HEK293 (cell line): ENCODE measurements at regions not wholly inside any gene's neighbourhood (a gene's known extent, or its start where the extent isn't known, plus 50 kb on each side); places are given as distances from the start of the nearest gene placed in this dataset.

Source experiments
- CTCF ChIA-PET: fragments of 350-600 bp; formaldehyde crosslinking; extraction: SDS; loops from one replicate; lab custom pipeline; 2021; ENCODE audit warnings: antibody characterized with exemption; lab: Yijun Ruan, JAX
- POLR2A ChIA-PET: fragments of 300-600 bp; formaldehyde crosslinking; extraction: SDS; loops from one replicate; lab custom pipeline; 2020; ENCODE audit warnings: antibody characterized with exemption, inconsistent platforms; lab: Yijun Ruan, JAX
- H3K27ac ChIP-seq: fragments of 200-500 bp; sonication (Bioruptor generic); 2 replicates; pipeline ENCODE4 v1.5.1; 2014; ENCODE audit warnings: low read depth, low read length, control low read depth, inconsistent platforms; ENCODE audit errors: extremely low read depth
- H3K36me3 ChIP-seq, 2 experiments: fragments of 200-500 bp in 1 of 2; sonication (Bioruptor generic) in 1 of 2; 1 replicate in 1 of 2; 2 replicates in 1 of 2; pipeline ENCODE4 v1.5.1; 2014 to 2017; ENCODE audit warnings: inconsistent platforms in 2 of 2, low read length in 2 of 2; ENCODE audit not compliant: control insufficient read depth in 2 of 2, insufficient read depth in 1 of 2
- H3K4me1 ChIP-seq: fragments of 200-500 bp; sonication (Bioruptor generic); 2 replicates; pipeline ENCODE4 v1.5.1; 2014; ENCODE audit warnings: mild to moderate bottlenecking, low read length, inconsistent platforms; ENCODE audit not compliant: control insufficient read depth, insufficient read depth
- H3K4me3 ChIP-seq: 2 replicates; pipeline ENCODE4 v1.5.1; 2011; ENCODE audit warnings: low read depth, mild to moderate bottlenecking, control low read depth, low read length, moderate library complexity
- H3K9me3 ChIP-seq: fragments of 200-500 bp; sonication (Bioruptor generic); 2 replicates; pipeline ENCODE4 v1.5.1; 2014; ENCODE audit warnings: low read depth, low read length, inconsistent platforms; ENCODE audit not compliant: control insufficient read depth, insufficient read depth
- PRDM1 ChIP-seq: fragments of 450-650 bp; formaldehyde crosslinking; IDR thresholded peaks from 2 replicates; pipeline ENCODE4; 2016; ENCODE audit warnings: missing biosample characterization, missing genetic modification characterization
- SALL2 ChIP-seq: fragments of 450-650 bp; formaldehyde crosslinking; IDR thresholded peaks from 2 replicates; pipeline ENCODE4 v1.5.0; 2017; ENCODE audit warnings: missing biosample characterization, mild to moderate bottlenecking, missing genetic modification characterization, borderline replicate concordance
- ZEB2 ChIP-seq: fragments of 450-650 bp; formaldehyde crosslinking; IDR thresholded peaks from 2 replicates; pipeline ENCODE4 v1.5.1; 2016; ENCODE audit warnings: missing biosample characterization, missing genetic modification characterization
- ZFP3 ChIP-seq: fragments of 450-650 bp; formaldehyde crosslinking; IDR thresholded peaks from 2 replicates; pipeline ENCODE4 v1.5.1; 2016; ENCODE audit warnings: low read depth, missing biosample characterization, missing genetic modification characterization
- ZFP69B ChIP-seq: fragments of 450-650 bp; formaldehyde crosslinking; IDR thresholded peaks from 2 replicates; pipeline ENCODE4 v1.5.1; 2016; ENCODE audit warnings: missing biosample characterization, missing genetic modification characterization
- ZNF133 ChIP-seq: fragments of 450-650 bp; formaldehyde crosslinking; IDR thresholded peaks from 2 replicates; pipeline ENCODE4 v1.5.1; 2016; ENCODE audit warnings: missing biosample characterization, missing genetic modification characterization
- ZNF155 ChIP-seq: fragments of 450-650 bp; formaldehyde crosslinking; IDR thresholded peaks from 2 replicates; pipeline ENCODE4 v1.5.1; 2016; ENCODE audit warnings: missing biosample characterization, missing genetic modification characterization
- ZNF202 ChIP-seq: fragments of 450-650 bp; formaldehyde crosslinking; IDR thresholded peaks from 2 replicates; pipeline ENCODE4 v1.5.1; 2016; ENCODE audit warnings: missing biosample characterization, missing genetic modification characterization, borderline replicate concordance
- ZNF239 ChIP-seq: fragments of 450-650 bp; formaldehyde crosslinking; IDR thresholded peaks from 2 replicates; pipeline ENCODE4 v1.5.1; 2016; ENCODE audit warnings: missing biosample characterization, missing genetic modification characterization
- ZNF24 ChIP-seq: fragments of 450-650 bp; formaldehyde crosslinking; IDR thresholded peaks from 2 replicates; pipeline ENCODE4 v1.5.1; 2016; ENCODE audit warnings: missing biosample characterization, missing genetic modification characterization
- ZNF324 ChIP-seq: fragments of 450-650 bp; formaldehyde crosslinking; IDR thresholded peaks from 2 replicates; pipeline ENCODE4 v1.5.1; 2016; ENCODE audit warnings: missing biosample characterization, missing genetic modification characterization
- ZNF335 ChIP-seq: fragments of 450-650 bp; formaldehyde crosslinking; conservative IDR thresholded peaks from 2 replicates; pipeline ENCODE4 v1.5.1; 2016; ENCODE audit warnings: missing biosample characterization, missing genetic modification characterization
- ZNF366 ChIP-seq: fragments of 450-650 bp; formaldehyde crosslinking; conservative IDR thresholded peaks from 2 replicates; pipeline ENCODE4 v1.5.1; 2016; ENCODE audit warnings: missing biosample characterization, missing genetic modification characterization
- ZNF473 ChIP-seq: fragments of 450-650 bp; formaldehyde crosslinking; IDR thresholded peaks from 2 replicates; pipeline ENCODE4 v1.5.1; 2017; ENCODE audit warnings: missing biosample characterization, missing genetic modification characterization
- ZNF560 ChIP-seq: fragments of 450-650 bp; formaldehyde crosslinking; IDR thresholded peaks from 2 replicates; pipeline ENCODE4 v1.5.1; 2017; ENCODE audit warnings: missing biosample characterization, missing genetic modification characterization, borderline replicate concordance
- ZNF621 ChIP-seq: fragments of 450-650 bp; formaldehyde crosslinking; IDR thresholded peaks from 2 replicates; pipeline ENCODE4 v1.5.1; 2017; ENCODE audit warnings: missing biosample characterization, missing genetic modification characterization
- ZNF626 ChIP-seq: fragments of 450-650 bp; sonication (Bioruptor Pico); formaldehyde crosslinking; IDR thresholded peaks from 2 replicates; pipeline ENCODE4 v1.5.1; 2018; ENCODE audit warnings: missing biosample characterization, missing genetic modification characterization, inconsistent platforms
- TF ChIP-seq, protein P1 (sequence below): fragments of 450-650 bp; formaldehyde crosslinking; IDR thresholded peaks from 2 replicates; pipeline ENCODE4 v1.5.1; 2016; ENCODE audit warnings: missing biosample characterization, missing genetic modification characterization
- TF ChIP-seq, protein P2 (sequence below): fragments of 450-650 bp; formaldehyde crosslinking; IDR thresholded peaks from 2 replicates; pipeline ENCODE4 v1.5.1; 2016; ENCODE audit warnings: missing biosample characterization, missing genetic modification characterization
- TF ChIP-seq, protein P3 (sequence below): fragments of 450-650 bp; formaldehyde crosslinking; IDR thresholded peaks from 2 replicates; pipeline ENCODE4 v1.5.1; 2017; ENCODE audit warnings: missing biosample characterization, missing genetic modification characterization
- TF ChIP-seq, protein P4 (sequence below): fragments of 450-650 bp; formaldehyde crosslinking; IDR thresholded peaks from 2 replicates; pipeline ENCODE4 v1.5.1; 2016; ENCODE audit warnings: missing biosample characterization, missing genetic modification characterization

DNA sequence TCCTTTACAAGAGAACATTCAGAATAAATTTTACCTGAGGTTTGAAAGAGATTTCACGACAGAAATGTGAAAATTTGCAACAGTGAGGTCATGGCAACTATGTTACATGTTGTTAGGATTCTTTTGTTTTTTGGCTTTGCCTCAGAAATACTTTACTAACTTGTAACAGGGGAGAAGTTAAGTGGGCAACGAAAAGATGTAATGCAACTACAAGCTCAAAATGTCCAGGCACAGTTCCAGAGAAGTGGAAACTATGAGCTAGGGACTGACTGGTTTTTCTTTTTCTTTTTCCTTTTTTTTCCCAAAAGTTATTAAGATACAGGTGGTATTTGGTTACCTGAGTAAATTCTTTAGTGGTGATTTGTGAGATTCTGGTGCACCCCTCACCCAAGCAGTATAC lies 111.5 kb upstream of the PPP2R3A start (continued):
- TF ChIP-seq ZNF133 (tag by site-specific recombination): no peak

DNA sequence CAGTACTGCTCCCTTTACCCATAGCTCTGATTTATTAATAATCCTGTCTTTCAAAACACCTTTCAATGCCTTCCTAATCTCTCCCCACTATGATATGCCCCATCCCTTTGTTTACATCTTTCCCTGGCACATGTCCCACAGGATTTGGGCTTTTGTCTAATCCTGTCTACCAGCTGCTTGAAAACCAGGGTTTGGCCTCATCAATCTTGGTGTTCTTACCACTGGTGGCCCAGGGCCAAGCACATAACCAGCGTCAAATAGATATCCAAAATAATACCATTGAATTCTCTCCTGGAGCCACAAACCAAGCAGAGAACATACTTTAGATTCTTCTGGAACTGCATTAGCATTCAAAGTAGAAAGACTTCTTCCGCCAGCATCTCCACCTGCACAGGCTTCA lies 104.8 kb upstream of the PPP2R3A start:
- Histone ChIP-seq H3K4me3 (no peak overlapping the region), H3K4me1 (no peaks in the 10 kb centered on the region)
- POLR2A ChIA-PET: no interaction called here
- no peak for TF ChIP-seq ZNF560
- TF ChIP-seq, protein P1, sequence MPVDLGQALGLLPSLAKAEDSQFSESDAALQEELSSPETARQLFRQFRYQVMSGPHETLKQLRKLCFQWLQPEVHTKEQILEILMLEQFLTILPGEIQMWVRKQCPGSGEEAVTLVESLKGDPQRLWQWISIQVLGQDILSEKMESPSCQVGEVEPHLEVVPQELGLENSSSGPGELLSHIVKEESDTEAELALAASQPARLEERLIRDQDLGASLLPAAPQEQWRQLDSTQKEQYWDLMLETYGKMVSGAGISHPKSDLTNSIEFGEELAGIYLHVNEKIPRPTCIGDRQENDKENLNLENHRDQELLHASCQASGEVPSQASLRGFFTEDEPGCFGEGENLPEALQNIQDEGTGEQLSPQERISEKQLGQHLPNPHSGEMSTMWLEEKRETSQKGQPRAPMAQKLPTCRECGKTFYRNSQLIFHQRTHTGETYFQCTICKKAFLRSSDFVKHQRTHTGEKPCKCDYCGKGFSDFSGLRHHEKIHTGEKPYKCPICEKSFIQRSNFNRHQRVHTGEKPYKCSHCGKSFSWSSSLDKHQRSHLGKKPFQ (tag by site-specific recombination): no peak
- no peak for TF ChIP-seq ZNF239 (tag by site-specific recombination)
- no peak for TF ChIP-seq PRDM1 (tag by site-specific recombination)
- no peak for TF ChIP-seq SALL2 (tag by site-specific recombination)
- TF ChIP-seq, protein P2, sequence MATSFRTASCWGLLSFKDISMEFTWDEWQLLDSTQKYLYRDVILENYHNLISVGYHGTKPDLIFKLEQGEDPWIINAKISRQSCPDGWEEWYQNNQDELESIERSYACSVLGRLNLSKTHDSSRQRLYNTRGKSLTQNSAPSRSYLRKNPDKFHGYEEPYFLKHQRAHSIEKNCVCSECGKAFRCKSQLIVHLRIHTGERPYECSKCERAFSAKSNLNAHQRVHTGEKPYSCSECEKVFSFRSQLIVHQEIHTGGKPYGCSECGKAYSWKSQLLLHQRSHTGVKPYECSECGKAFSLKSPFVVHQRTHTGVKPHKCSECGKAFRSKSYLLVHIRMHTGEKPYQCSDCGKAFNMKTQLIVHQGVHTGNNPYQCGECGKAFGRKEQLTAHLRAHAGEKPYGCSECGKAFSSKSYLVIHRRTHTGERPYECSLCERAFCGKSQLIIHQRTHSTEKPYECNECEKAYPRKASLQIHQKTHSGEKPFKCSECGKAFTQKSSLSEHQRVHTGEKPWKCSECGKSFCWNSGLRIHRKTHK (tag by site-specific recombination): no peak
- TF ChIP-seq, all 188 proteins: peak for 0
- H3K27ac ChIP-seq: no peak overlapping the region
- CTCF ChIA-PET: no interaction called here
- H3K9me3 ChIP-seq: no peaks in the 10 kb centered on the region
- no peaks in the 10 kb centered on the region for H3K36me3 ChIP-seq

DNA sequence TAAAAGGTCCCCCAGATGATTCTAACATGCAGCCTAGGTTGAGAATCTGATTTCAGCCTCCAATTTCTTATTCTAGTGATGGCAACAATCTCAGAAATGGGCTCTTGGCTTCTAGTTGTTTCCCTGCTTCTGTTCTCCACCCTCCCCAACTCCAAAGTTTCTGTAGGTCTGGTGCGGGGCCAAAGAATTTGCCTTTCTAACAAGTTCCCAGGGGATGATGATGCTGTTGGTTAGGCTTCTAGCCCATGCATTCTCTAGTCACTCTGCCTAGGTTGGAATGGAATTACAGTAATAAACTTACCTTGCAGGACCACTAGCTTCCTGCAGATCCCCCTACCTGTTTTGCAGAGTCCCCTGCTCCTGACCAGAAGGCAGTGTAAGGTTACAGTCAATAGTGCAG lies 103.2 kb upstream of the PPP2R3A start:
- H3K9me3 ChIP-seq: no peaks in the 10 kb centered on the region
- ChIA-PET POLR2A (no interaction called here), CTCF (interaction anchor here (0.7 kb wide), 1 partner anchor 26 kb away, joined by 3 read pairs; no protein-coding TSS in a partner anchor)
- no peak overlapping the region for H3K27ac ChIP-seq
- no peaks in the 10 kb centered on the region for H3K36me3 ChIP-seq
- TF ChIP-seq ZNF155 (tag by site-specific recombination): no peak
- TF ChIP-seq ZFP69B: no peak
- TF ChIP-seq ZEB2: no peak
- TF ChIP-seq ZNF24: no peak
- TF ChIP-seq, protein P3, sequence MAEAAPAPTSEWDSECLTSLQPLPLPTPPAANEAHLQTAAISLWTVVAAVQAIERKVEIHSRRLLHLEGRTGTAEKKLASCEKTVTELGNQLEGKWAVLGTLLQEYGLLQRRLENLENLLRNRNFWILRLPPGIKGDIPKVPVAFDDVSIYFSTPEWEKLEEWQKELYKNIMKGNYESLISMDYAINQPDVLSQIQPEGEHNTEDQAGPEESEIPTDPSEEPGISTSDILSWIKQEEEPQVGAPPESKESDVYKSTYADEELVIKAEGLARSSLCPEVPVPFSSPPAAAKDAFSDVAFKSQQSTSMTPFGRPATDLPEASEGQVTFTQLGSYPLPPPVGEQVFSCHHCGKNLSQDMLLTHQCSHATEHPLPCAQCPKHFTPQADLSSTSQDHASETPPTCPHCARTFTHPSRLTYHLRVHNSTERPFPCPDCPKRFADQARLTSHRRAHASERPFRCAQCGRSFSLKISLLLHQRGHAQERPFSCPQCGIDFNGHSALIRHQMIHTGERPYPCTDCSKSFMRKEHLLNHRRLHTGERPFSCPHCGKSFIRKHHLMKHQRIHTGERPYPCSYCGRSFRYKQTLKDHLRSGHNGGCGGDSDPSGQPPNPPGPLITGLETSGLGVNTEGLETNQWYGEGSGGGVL (tag by site-specific recombination): no peak
- no peak for TF ChIP-seq ZFP3 (tag by site-specific recombination)
- TF ChIP-seq ZNF366 (tag by site-specific recombination): no peak
- TF ChIP-seq ZNF335 (tag by site-specific recombination): no peak
- TF ChIP-seq ZNF621: no peak
- TF ChIP-seq ZNF324 (tag by site-specific recombination): no peak
- TF ChIP-seq ZNF202 (tag by site-specific recombination): no peak
- no peak for TF ChIP-seq ZNF626 (tag by site-specific recombination)
- TF ChIP-seq, protein P4, sequence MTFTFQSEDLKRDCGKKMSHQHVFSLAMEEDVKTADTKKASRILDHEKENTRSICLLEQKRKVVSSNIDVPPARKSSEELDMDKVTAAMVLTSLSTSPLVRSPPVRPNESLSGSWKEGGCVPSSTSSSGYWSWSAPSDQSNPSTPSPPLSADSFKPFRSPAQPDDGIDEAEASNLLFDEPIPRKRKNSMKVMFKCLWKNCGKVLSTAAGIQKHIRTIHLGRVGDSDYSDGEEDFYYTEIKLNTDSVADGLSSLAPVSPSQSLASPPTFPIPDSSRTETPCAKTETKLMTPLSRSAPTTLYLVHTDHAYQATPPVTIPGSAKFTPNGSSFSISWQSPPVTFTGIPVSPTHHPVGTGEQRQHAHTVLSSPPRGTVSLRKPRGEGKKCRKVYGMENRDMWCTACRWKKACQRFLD: no peak
- no peak for TF ChIP-seq ZNF473 (tag by site-specific recombination)
- H3K4me3 ChIP-seq: no peak overlapping the region
- H3K4me1 ChIP-seq: no peaks in the 10 kb centered on the region
